ENCODE measurements at regions not wholly inside any gene's neighbourhood (a gene's known extent, or its start where the extent isn't known, plus 50 kb on each side); places are given as distances from the start of the nearest gene placed in this dataset.

DNA sequence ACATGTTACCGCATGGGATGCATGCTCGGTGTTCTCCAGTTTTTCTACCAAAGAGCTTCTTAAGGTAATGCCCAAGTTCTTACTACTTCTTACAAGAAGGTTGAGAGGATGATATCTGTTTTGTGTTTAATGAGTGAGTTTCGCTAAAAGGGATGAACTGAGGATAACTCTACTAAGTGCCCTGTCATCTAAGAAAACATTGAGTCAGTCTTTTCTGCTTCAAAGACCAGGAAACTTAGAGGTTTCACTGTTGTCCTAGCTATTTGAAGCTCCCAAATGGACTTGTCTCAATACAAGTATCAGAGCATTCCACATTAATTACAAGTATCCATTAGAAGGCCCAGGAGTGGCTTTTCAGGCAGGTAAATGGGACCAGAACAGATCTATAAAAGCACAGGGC, 296.2 kb downstream of the KBTBD8 start:
- TF ChIP-seq FOXJ3 (CRISPR knock-in tag; IDR thresholded peaks at IDR 0.05) = no peak
- TF ChIP-seq, protein P1, sequence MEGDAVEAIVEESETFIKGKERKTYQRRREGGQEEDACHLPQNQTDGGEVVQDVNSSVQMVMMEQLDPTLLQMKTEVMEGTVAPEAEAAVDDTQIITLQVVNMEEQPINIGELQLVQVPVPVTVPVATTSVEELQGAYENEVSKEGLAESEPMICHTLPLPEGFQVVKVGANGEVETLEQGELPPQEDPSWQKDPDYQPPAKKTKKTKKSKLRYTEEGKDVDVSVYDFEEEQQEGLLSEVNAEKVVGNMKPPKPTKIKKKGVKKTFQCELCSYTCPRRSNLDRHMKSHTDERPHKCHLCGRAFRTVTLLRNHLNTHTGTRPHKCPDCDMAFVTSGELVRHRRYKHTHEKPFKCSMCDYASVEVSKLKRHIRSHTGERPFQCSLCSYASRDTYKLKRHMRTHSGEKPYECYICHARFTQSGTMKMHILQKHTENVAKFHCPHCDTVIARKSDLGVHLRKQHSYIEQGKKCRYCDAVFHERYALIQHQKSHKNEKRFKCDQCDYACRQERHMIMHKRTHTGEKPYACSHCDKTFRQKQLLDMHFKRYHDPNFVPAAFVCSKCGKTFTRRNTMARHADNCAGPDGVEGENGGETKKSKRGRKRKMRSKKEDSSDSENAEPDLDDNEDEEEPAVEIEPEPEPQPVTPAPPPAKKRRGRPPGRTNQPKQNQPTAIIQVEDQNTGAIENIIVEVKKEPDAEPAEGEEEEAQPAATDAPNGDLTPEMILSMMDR (IDR thresholded peaks at IDR 0.05 in 2 of 3, conservative IDR thresholded peaks at IDR 0.05 in 1 of 3; ENCODE audit: insufficient read depth in 2 of 3, low read depth in 1 of 3, low read length in 3 of 3) = no peak
- TF ChIP-seq, protein P2, sequence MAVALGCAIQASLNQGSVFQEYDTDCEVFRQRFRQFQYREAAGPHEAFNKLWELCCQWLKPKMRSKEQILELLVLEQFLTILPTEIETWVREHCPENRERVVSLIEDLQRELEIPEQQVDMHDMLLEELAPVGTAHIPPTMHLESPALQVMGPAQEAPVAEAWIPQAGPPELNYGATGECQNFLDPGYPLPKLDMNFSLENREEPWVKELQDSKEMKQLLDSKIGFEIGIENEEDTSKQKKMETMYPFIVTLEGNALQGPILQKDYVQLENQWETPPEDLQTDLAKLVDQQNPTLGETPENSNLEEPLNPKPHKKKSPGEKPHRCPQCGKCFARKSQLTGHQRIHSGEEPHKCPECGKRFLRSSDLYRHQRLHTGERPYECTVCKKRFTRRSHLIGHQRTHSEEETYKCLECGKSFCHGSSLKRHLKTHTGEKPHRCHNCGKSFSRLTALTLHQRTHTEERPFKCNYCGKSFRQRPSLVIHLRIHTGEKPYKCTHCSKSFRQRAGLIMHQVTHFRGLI (CRISPR knock-in tag; IDR thresholded peaks at IDR 0.05) = no peak
- TF ChIP-seq ZNF232 (CRISPR knock-in tag; IDR thresholded peaks at IDR 0.05) = no peak
- no peak for TF ChIP-seq MBD2 (IDR thresholded peaks at IDR 0.05; ENCODE audit: borderline replicate concordance, low read depth)
- no peak for TF ChIP-seq CGGBP1 (CRISPR knock-in tag; IDR thresholded peaks at IDR 0.05)
- TF ChIP-seq ZNF766 (CRISPR knock-in tag; conservative IDR thresholded peaks at IDR 0.05) = no peak
- no peak for TF ChIP-seq EP300 (IDR thresholded peaks at IDR 0.05; ENCODE audit: low read length)
- TF ChIP-seq NR2C2 (CRISPR knock-in tag; IDR thresholded peaks at IDR 0.05) = no peak
- no peak for TF ChIP-seq NR2C2 (tag; IDR thresholded peaks at IDR 0.05)
- TF ChIP-seq PKNOX1 (IDR thresholded peaks at IDR 0.05) = no peak
- no peak for TF ChIP-seq EZH2 (IDR thresholded peaks at IDR 0.05; ENCODE audit: borderline replicate concordance, low read depth, low read length)
- no peak for TF ChIP-seq ZNF395 (CRISPR knock-in tag; IDR thresholded peaks at IDR 0.05)
